Tibial nerve (tissue), 3 donors: ENCODE measurements at regions not wholly inside any gene's neighbourhood (a gene's known extent, or its start where the extent isn't known, plus 50 kb on each side); places are given as distances from the start of the nearest gene placed in this dataset.

ENCODE experiments used
- POLR2A ChIP-seq, 2 donors: fragments of 450-650 bp; IDR thresholded peaks; one replicate each; pipeline ENCODE4 v1.6.1; 2017; ENCODE audit warnings: antibody characterized with exemption in 2 of 2, mild to moderate bottlenecking in 2 of 2, moderate library complexity in 2 of 2
- TF ChIP-seq, protein P1 (sequence below), 5 experiments: fragments of 200-600 bp in 3 of 5; fragments of 450-650 bp in 2 of 5; sonication (generic) in 3 of 5; IDR thresholded peaks; one replicate each; pipeline ENCODE4 v1.5.1; 2016 to 2019; ENCODE audit warnings: antibody characterized with exemption in 5 of 5, mild to moderate bottlenecking in 3 of 5, moderate library complexity in 2 of 5

DNA sequence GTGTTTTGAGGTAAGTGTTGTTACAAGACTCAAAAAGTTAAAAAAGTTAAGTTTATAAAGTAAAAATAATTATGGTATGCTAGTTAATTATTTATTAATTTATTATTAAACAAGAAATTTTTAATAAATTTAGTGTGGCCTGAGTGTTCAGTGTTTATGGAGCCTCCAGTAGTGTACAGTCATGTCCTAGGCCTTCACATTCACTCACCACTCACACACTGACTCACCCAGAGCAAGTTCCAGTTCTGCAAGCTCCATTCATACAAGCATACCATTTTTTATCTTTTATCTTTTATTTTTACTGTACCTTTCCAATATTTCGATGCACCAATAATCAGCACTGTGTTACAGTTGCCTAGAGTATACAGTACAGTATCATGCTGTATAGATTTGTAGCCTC lies 381.2 kb upstream of the MGMT start:
- TF ChIP-seq, protein P1, sequence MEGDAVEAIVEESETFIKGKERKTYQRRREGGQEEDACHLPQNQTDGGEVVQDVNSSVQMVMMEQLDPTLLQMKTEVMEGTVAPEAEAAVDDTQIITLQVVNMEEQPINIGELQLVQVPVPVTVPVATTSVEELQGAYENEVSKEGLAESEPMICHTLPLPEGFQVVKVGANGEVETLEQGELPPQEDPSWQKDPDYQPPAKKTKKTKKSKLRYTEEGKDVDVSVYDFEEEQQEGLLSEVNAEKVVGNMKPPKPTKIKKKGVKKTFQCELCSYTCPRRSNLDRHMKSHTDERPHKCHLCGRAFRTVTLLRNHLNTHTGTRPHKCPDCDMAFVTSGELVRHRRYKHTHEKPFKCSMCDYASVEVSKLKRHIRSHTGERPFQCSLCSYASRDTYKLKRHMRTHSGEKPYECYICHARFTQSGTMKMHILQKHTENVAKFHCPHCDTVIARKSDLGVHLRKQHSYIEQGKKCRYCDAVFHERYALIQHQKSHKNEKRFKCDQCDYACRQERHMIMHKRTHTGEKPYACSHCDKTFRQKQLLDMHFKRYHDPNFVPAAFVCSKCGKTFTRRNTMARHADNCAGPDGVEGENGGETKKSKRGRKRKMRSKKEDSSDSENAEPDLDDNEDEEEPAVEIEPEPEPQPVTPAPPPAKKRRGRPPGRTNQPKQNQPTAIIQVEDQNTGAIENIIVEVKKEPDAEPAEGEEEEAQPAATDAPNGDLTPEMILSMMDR (IDR thresholded peaks at IDR 0.05), result no peak
- TF ChIP-seq POLR2A (IDR thresholded peaks at IDR 0.05), result no peak
